Colon (tissue), 2 donors: ENCODE measurements at regions not wholly inside any gene's neighbourhood (a gene's known extent, or its start where the extent isn't known, plus 50 kb on each side); places are given as distances from the start of the nearest gene placed in this dataset.
"Not testable (repeated sequence)": the region's sequence is repeated elsewhere in the genome, so short reads cannot be mapped to it uniquely, and the experiment has no call there.

Experiments
- FAIRE-seq: peaks from 2 replicates; lab custom pipeline; 2012; peaks lifted over from hg19 to GRCh38; lab: Jason Lieb, UNC
- donor health status: control.
- donor health status: control.

- no peak for FAIRE-seq
These were observed 50.7 kb upstream of the TNFSF4 start for GRCh38 chr1:173257805-173258204.

GRCh38 chr1:173258479-173259264, 51.5 kb upstream of the TNFSF4 start:
- FAIRE-seq, result no peak

GRCh38 chr1:173260329-173260728, 53.2 kb upstream of the TNFSF4 start:
- FAIRE-seq, result not testable (repeated sequence)

- no peak for FAIRE-seq
These were observed 59.7 kb upstream of the TNFSF4 start for GRCh38 chr1:173266841-173267240.

- no peak for FAIRE-seq
These were observed 60.4 kb upstream of the TNFSF4 start for GRCh38 chr1:173267453-173267945.

GRCh38 chr1:173268261-173268660, 61.1 kb upstream of the TNFSF4 start:
- peak; percentile 5 for FAIRE-seq

- FAIRE-seq, result no peak
These were observed 61.7 kb upstream of the TNFSF4 start for GRCh38 chr1:173268786-173269277.

GRCh38 chr1:173269490-173270230, 62.5 kb upstream of the TNFSF4 start:
- FAIRE-seq, result no peak

- FAIRE-seq, result no peak
These were observed 63.1 kb upstream of the TNFSF4 start for GRCh38 chr1:173270243-173270642.

GRCh38 chr1:173271021-173271420, 63.9 kb upstream of the TNFSF4 start:
- not testable (repeated sequence) for FAIRE-seq

GRCh38 chr1:173275496-173275895, 68.4 kb upstream of the TNFSF4 start:
- FAIRE-seq, result no peak

GRCh38 chr1:173276922-173277800, 70.0 kb upstream of the TNFSF4 start:
- FAIRE-seq, result no peak

GRCh38 chr1:173280899-173281660, 73.9 kb upstream of the TNFSF4 start:
- no peak for FAIRE-seq

GRCh38 chr1:173285048-173285447, 77.9 kb upstream of the TNFSF4 start:
- no peak for FAIRE-seq

GRCh38 chr1:173287785-173288184, 80.7 kb upstream of the TNFSF4 start:
- no peak for FAIRE-seq

- FAIRE-seq, result no peak
These were observed 86.6 kb upstream of the TNFSF4 start for GRCh38 chr1:173293756-173294155.

- no peak for FAIRE-seq
These were observed 87.7 kb upstream of the TNFSF4 start for GRCh38 chr1:173294843-173295242.

- FAIRE-seq, result no peak
These were observed 88.3 kb upstream of the TNFSF4 start for GRCh38 chr1:173295391-173295790.

GRCh38 chr1:173295995-173296394, 88.9 kb upstream of the TNFSF4 start:
- no peak for FAIRE-seq

- FAIRE-seq, result no peak
These were observed 90.8 kb upstream of the TNFSF4 start for GRCh38 chr1:173297798-173298391.
